Muscle of leg (tissue), 3 donors: ENCODE measurements at regions not wholly inside any gene's neighbourhood (a gene's known extent, or its start where the extent isn't known, plus 50 kb on each side); places are given as distances from the start of the nearest gene placed in this dataset.
"Not testable (repeated sequence)": the region's sequence is repeated elsewhere in the genome, so short reads cannot be mapped to it uniquely, and the experiment has no call there.

ENCODE experiments used
- DNase-seq: peaks from one replicate; pipeline ENCODE4 v3.0.0; 2013
- H3K27ac ChIP-seq: one replicate; pipeline ENCODE4 v1.5.1; 2013; ENCODE audit warnings: mild to moderate bottlenecking, low read length, control low read depth
- H3K27me3 ChIP-seq: one replicate; pipeline ENCODE4 v1.6.1; 2013; ENCODE audit warnings: low read length; ENCODE audit not compliant: control insufficient read depth, insufficient read depth
- H3K36me3 ChIP-seq: one replicate; pipeline ENCODE4 v1.6.1; 2013; ENCODE audit warnings: low read length; ENCODE audit not compliant: control insufficient read depth, insufficient read depth
- H3K4me1 ChIP-seq: one replicate; pipeline ENCODE4 v1.6.1; 2013; ENCODE audit warnings: low read length; ENCODE audit not compliant: control insufficient read depth, insufficient read depth
- H3K4me3 ChIP-seq: one replicate; pipeline ENCODE4 v1.5.1; 2013; ENCODE audit warnings: low read length, control low read depth
- H3K9me3 ChIP-seq: replicated peaks from 2 replicates; pipeline ENCODE4 v1.6.1; 2013; ENCODE audit warnings: low read depth, low read length; ENCODE audit not compliant: control insufficient read depth
- WGBS: methylation state at CpG from one replicate; pipeline ENCODE4 v1.1.5; 2013; ENCODE audit warnings: missing lambda C conversion rate; ENCODE audit not compliant: insufficient coverage; 5-methylcytosine and 5-hydroxymethylcytosine counted together

DNA sequence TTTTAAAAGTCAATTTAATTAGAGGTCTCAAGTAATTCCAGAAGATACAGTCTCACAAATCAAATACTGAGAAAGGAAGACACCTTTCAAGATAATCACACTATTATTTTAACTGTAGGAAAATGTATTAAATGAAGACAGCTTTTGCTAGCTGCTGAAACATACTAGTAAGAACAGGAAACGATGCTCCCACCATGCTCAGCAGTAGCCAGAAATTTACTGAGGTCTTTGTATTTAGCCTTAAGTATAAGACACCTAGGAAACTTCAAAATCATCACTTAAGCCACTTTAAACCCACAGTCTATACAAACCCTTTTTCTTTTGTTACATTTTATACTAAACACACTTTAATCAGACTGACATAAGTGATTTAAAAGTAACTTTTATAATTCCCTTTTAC, 72.7 kb upstream of the NPIPB12 start:
- DNase-seq, H3K27me3 ChIP-seq, H3K36me3 ChIP-seq, H3K4me1 ChIP-seq, H3K4me3 ChIP-seq, H3K27ac ChIP-seq, H3K9me3 ChIP-seq: not testable (repeated sequence)
- WGBS = no CpG with 5 or more reads among the region's 1 CpG

DNA sequence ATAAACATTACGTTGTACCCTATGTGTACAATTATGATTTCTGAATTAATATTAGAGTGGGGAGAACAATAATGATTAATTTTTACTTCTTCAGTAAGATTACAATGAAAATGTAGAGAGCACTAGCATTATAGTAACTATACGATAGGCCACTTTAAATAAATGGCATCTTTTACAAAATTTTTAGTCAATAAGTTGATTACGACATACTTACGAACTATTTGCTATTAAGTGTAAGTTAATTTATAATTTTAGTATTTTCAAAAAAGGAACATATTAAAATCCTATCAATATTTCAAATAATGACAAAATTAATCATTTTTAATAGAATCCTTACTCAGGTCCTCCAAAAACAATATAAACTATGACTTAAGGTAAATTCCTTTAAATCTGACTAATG, 75.6 kb upstream of the NPIPB12 start:
- not testable (repeated sequence) for H3K27ac ChIP-seq, H3K36me3 ChIP-seq
- no CpG with 5 or more reads among the region's 4 CpGs for WGBS

DNA sequence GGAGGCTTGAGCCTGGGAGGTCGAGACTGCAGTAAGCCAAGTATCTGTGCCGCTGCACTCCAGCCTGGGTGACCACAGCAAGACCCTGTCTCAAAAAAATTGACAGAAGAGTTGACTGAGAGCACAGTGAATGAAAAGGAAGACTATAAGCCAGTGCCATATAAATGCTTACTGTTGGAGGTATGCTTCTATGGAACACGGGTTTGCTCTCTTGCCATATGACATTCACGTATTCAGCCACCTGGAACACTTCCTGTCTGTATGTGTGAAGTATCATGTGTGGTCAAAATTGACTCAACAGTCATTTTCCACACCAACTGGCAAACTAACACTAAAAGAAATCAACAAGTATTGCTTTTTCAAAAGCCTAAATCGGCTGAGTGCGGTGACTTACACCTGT, 71.1 kb upstream of the SPN start:
- not testable (repeated sequence) for H3K4me3 ChIP-seq, H3K36me3 ChIP-seq, H3K27ac ChIP-seq, H3K9me3 ChIP-seq, H3K27me3 ChIP-seq, DNase-seq, H3K4me1 ChIP-seq
- no CpG with 5 or more reads among the region's 6 CpGs for WGBS

More for the DNA sequence above, 75.6 kb upstream of the NPIPB12 start:
- H3K9me3 ChIP-seq, DNase-seq, H3K27me3 ChIP-seq, H3K4me1 ChIP-seq, H3K4me3 ChIP-seq: not testable (repeated sequence)

DNA sequence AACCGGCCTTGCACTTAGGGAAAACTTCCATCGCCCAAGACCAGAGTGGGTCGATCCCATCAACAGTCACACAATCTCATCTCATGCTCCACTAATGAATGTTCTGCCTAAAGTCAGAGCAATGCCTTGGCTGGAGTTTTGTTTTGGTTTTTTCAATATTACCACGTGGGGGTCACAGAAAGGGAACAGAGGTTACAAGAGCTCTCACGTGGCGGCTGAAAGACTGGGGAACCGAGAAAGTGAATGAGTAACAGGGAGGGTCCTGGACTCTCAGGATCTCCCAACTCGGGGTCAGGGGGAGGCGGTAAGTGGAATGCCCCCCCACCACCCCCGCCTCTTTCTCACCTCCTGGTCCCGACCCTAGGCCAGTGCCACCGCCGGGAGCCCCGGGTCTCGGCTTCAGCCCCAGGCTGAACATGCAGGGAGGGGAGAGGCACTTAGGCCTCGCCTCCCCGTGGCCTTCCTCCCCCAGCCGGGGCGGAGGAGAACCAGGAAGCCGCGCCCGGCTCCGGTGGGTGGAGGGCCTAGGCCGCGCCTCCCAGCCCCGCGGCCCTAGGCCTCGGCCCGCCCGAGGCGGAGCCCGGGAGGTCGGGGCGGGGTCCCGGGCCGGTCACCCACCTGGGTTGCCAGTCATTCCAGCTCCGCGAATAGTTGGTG, 68.7 kb upstream of the SPN start:
- peak; percentile 67 for DNase-seq
- WGBS = 0% methylated on average over 2 of the region's 38 CpGs
- H3K4me1 ChIP-seq, H3K36me3 ChIP-seq, H3K27me3 ChIP-seq, H3K9me3 ChIP-seq: not testable (repeated sequence)
- Histone ChIP-seq H3K4me3 (peak overlapping the region; percentile 70), H3K27ac (peak overlapping the region; percentile 91)

DNA sequence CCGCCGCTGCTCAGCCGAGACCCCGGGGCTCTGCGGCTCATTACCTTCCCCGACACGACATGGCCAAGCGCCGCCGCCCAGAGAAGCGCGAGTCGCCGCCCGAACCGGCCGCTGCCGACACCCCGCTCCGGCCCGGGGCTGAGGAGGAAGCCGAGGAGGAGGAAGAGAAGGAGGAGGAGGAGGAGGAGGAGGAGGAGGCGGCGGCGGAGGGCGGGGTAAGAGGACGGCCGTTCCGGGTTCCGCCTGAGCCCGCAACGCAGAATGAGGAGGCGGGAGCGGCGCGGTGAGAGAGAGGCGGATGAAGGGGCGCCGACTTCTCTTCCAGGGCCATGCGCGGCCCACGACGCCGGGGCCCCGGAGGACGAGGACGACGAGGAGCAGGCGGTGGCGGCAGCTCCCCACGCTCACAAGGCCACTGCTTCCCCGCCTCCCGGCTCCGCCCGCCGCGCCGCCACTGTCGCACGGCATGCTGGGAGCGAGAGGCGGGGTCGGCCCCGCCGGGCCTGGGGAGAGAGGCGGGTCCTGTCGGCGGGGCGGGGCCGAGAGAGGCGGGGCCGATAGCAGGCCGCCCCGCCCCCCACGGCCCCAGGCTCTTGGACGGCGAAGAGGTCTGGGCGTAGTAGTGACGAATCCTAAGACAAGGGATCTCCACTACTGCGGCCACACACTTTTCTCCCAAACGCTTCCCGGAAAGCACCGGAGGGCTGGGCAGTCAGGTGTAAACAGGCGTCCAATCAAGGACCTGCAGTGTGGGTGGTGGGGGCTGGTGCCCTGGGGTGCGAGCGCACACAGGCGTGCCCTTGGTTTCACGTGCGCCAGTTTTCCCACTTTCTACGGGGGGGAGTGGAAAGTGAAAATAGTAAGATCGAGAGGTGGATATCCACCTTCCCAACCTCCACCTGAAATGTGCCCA, 67.9 kb upstream of the SPN start:
- peak overlapping the region; percentile 70 for H3K4me3 ChIP-seq
- not testable (repeated sequence) for H3K9me3 ChIP-seq, H3K4me1 ChIP-seq, H3K27me3 ChIP-seq, H3K36me3 ChIP-seq
- DNase-seq = peak; percentile 92
- WGBS = 1% methylated on average over 52 of the region's 91 CpGs
- peak overlapping the region; percentile 91 for H3K27ac ChIP-seq

DNA sequence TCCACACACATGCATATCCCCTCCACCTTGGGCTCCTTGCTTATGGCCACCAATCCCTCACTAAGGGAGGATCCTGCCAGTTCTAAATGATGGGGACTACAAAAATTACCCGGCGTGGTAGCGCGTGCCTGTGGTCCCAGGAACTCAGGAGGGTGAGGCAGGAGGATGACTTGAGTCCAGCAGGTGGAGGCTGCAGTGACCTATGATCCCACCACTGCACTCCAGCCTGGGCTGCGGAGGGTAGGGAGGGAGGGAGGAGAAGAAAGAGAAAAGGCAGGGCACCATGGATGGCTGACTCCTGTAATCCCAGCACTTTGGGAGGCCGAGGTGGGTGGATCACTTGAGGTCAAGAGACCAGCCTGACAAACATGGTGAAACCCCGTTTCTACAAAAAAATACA, 66.0 kb upstream of the SPN start:
- 89% methylated on average over 4 of the region's 7 CpGs for WGBS
- not testable (repeated sequence) for DNase-seq, H3K27me3 ChIP-seq, H3K27ac ChIP-seq, H3K9me3 ChIP-seq, H3K4me3 ChIP-seq, H3K36me3 ChIP-seq
- H3K4me1 ChIP-seq = peaks cover 20% of the 10 kb centered on the region

DNA sequence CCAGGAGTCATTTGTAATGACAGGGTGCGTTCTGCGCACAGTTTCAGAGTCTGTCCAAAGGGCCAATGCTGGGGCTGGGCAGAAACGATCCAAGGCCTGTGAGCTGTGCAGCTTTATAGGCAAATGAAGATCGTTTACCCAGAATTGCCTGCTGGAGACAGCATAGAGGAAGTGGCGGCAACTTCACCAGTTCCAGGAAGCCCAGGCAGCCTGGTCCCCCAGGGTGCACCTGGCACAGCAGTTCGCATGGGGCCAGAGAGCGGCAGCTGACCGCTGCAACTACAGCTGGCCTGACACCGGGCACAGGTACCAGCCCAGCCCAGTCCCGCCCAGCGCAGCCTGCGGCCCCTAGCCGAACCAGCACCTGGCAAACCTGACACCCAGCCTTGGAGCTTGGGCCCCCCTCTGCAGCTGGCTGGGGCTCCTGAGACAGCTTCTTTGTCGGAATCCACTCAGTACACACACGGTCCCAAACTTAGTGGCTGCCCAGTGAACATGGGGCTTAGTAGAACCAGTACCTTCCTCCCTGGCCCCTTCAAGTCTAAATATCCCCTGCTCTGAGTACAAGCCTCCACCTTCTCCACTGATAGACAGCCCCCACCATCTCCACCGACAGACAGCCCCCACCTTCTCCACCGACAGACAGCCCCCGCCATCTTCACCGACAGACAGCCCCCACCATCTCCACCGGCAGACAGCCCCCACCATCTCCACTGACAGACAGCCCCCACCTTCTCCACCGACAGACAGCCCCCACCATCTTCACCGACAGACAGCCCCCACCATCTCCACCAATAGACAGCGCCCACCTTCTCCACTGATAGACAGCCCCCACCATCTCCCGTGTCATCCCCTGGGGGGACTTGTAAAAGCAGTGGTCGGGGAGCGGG, 62.7 kb upstream of the SPN start:
- not testable (repeated sequence) for H3K9me3 ChIP-seq, H3K27ac ChIP-seq, H3K27me3 ChIP-seq, H3K4me3 ChIP-seq, H3K36me3 ChIP-seq, DNase-seq
- peaks cover 41% of the 10 kb centered on the region for H3K4me1 ChIP-seq
- WGBS = 62% methylated on average over 15 of the region's 26 CpGs

DNA sequence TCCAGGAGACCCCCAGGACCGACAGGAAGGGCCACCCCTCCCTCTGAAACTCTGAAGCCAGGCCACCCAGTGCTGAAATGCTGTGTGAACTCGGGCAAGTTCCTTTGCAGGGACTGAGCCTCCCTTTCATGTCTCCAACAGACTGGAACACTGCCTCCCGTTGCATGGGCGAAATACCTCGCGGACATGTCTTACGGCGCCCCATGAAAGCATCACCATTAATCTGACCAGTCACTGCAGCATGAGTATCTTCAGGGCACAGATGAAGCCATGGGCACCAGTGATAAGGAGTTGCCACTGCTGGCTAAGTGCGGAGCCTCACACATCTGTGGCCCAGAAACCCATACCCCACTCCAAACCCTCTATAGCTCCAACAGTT, 60.8 kb upstream of the SPN start:
- not testable (repeated sequence) for H3K4me3 ChIP-seq, H3K36me3 ChIP-seq, H3K9me3 ChIP-seq, DNase-seq, H3K27me3 ChIP-seq
- WGBS = 78% methylated on average over 7 of the region's 9 CpGs
- H3K4me1 ChIP-seq = peaks cover 51% of the 10 kb centered on the region
- H3K27ac ChIP-seq = peak overlapping the region; percentile 51

DNA sequence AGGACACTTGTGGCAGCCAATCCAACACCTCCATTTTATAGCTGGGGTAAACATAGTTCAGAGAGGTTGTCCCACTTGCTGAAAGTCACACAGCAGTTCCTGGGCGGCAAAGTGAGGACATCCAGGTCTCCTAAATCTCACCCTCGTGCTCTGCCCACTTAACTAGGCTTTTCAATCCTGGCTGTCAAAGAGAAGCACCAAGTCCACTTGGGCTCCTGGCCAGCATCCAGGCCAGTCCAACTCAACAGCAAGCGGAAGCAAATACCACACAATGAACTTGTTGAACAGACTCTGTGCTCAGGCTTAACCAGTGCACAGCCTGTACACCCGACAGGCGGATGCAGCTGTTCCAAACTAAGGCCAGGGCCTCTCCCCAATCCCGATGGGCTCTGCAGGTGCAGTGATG, 60.4 kb upstream of the SPN start:
- H3K4me3 ChIP-seq, H3K36me3 ChIP-seq, H3K9me3 ChIP-seq, H3K27me3 ChIP-seq, H3K27ac ChIP-seq: not testable (repeated sequence)
- 83% methylated on average over 2 of the region's 6 CpGs for WGBS
- H3K4me1 ChIP-seq = peaks cover 55% of the 10 kb centered on the region
- peak; percentile 35 for DNase-seq
